ENCODE measurements at regions not wholly inside any gene's neighbourhood (a gene's known extent, or its start where the extent isn't known, plus 50 kb on each side); places are given as distances from the start of the nearest gene placed in this dataset.

DNA sequence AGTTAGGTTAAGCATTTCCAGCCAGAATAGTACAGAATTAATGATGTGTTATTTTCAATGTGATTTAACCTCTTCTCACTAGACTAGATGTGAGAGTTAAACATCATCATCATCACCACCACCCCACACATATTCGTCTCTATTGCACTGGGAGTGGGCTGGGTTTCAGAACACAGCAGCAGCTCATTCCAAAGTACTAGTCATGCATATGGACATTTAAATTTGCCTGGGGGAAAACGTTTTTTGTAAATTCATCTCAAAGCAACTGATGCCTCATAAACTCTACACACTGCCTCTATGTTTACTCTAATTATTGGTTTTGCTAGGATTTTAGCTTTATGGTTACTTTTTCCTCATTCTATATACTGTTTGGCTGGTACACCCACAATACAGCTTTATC is 509.1 kb downstream of the PPP4R3C start:
- no peak for TF ChIP-seq SP1 (IDR thresholded peaks at IDR 0.05)
- no peak for TF ChIP-seq ELF4 (IDR thresholded peaks at IDR 0.05)
- no peak for TF ChIP-seq FOXM1 (IDR thresholded peaks at IDR 0.05; ENCODE audit: borderline replicate concordance)

All from HEK293T (cell line).